A172 (cell line): ENCODE measurements at regions not wholly inside any gene's neighbourhood (a gene's known extent, or its start where the extent isn't known, plus 50 kb on each side); places are given as distances from the start of the nearest gene placed in this dataset.
"Not testable (repeated sequence)": the region's sequence is repeated elsewhere in the genome, so short reads cannot be mapped to it uniquely, and the experiment has no call there.

Source experiments
- DNase-seq: peaks from one replicate; pipeline ENCODE4 v3.0.0-alpha.2; 2015; ENCODE audit warnings: low spot score

GRCh38 chr5:121006217-121006616 lies 542.1 kb downstream of the PRR16 start:
- no peak for DNase-seq

- DNase-seq: no peak
Observed at GRCh38 chr5:121008041-121008440, 543.9 kb downstream of the PRR16 start.

GRCh38 chr5:121009058-121009457 lies 545.0 kb downstream of the PRR16 start:
- DNase-seq: no peak

GRCh38 chr5:121018004-121018403 lies 553.9 kb downstream of the PRR16 start:
- no peak for DNase-seq

- no peak for DNase-seq
Observed at GRCh38 chr5:121019106-121019505, 555.0 kb downstream of the PRR16 start.

- DNase-seq: no peak
Observed at GRCh38 chr5:121019734-121020133, 555.6 kb downstream of the PRR16 start.

GRCh38 chr5:121021681-121022080 lies 557.6 kb downstream of the PRR16 start:
- DNase-seq: no peak

- DNase-seq: no peak
Observed at GRCh38 chr5:121024416-121025311, 560.6 kb downstream of the PRR16 start.

- no peak for DNase-seq
Observed at GRCh38 chr5:121025671-121026070, 561.6 kb downstream of the PRR16 start.

GRCh38 chr5:121027636-121028035 lies 563.5 kb downstream of the PRR16 start:
- DNase-seq: no peak

GRCh38 chr5:121029536-121030245 lies 565.6 kb downstream of the PRR16 start:
- no peak for DNase-seq

- DNase-seq: no peak
Observed at GRCh38 chr5:121031491-121031890, 567.4 kb downstream of the PRR16 start.

GRCh38 chr5:121033334-121033733 lies 569.2 kb downstream of the PRR16 start:
- no peak for DNase-seq

GRCh38 chr5:121038438-121038837 lies 574.3 kb downstream of the PRR16 start:
- DNase-seq: no peak

GRCh38 chr5:121049971-121050370 lies 585.9 kb downstream of the PRR16 start:
- DNase-seq: no peak

GRCh38 chr5:121053055-121053985 lies 589.2 kb downstream of the PRR16 start:
- DNase-seq: no peak

GRCh38 chr5:121055586-121055985 lies 591.5 kb downstream of the PRR16 start:
- DNase-seq: no peak

GRCh38 chr5:121064241-121064640 lies 600.1 kb downstream of the PRR16 start:
- not testable (repeated sequence) for DNase-seq

- DNase-seq: no peak
Observed at GRCh38 chr5:121086671-121087070, 622.6 kb downstream of the PRR16 start.

GRCh38 chr5:121087560-121087959 lies 623.5 kb downstream of the PRR16 start:
- DNase-seq: no peak

- DNase-seq: no peak
Observed at GRCh38 chr5:121088341-121088740, 624.2 kb downstream of the PRR16 start.

GRCh38 chr5:121090822-121091221 lies 626.7 kb downstream of the PRR16 start:
- DNase-seq: no peak
